Stomach (tissue), 4 donors: ENCODE measurements at regions not wholly inside any gene's neighbourhood (a gene's known extent, or its start where the extent isn't known, plus 50 kb on each side); places are given as distances from the start of the nearest gene placed in this dataset.

Experiments
- CTCF ChIP-seq, 7 experiments: fragments of 450-650 bp in 4 of 7; fragments of 200-600 bp in 3 of 7; sonication (generic) in 3 of 7; IDR thresholded peaks; one replicate each; pipeline ENCODE4 v1.5.1; 2016 to 2019; ENCODE audit warnings: antibody characterized with exemption in 7 of 7, control low read depth in 2 of 7, mild to moderate bottlenecking in 1 of 7
- EP300 ChIP-seq: sonication (generic); formaldehyde crosslinking; IDR thresholded peaks from one replicate; pipeline ENCODE4 v1.6.1; 2017; ENCODE audit warnings: antibody characterized with exemption

GRCh38 chr3:102810937-102811336 lies 376.1 kb downstream of the ZPLD1 start:
- no peak for TF ChIP-seq CTCF (IDR thresholded peaks at IDR 0.05)
- TF ChIP-seq EP300: no peak
